GM23338 (cell line): ENCODE measurements at regions not wholly inside any gene's neighbourhood (a gene's known extent, or its start where the extent isn't known, plus 50 kb on each side); places are given as distances from the start of the nearest gene placed in this dataset.

Source experiments
- ATAC-seq: fragments of 200-7000 bp; cut with Tn5 transposase; 3 replicates; pipeline ENCODE4 v1.9.1; 2020
- DNase-seq: peaks from one replicate; pipeline ENCODE4 v3.0.0-alpha.2; 2015; ENCODE audit warnings: low spot score
- H2AFZ ChIP-seq: fragments of 200-600 bp; sonication (generic); 2 replicates; pipeline ENCODE4 v1.8.0; 2016; ENCODE audit warnings: antibody characterized with exemption, mild to moderate bottlenecking, moderate library complexity
- H3F3A ChIP-seq: fragments of 200-600 bp; sonication (generic); replicated peaks from 2 replicates; pipeline ENCODE4 v1.8.0; 2017; ENCODE audit warnings: antibody characterized with exemption, mixed run types, low read depth
- H3K27ac ChIP-seq: fragments of 200-600 bp; sonication (generic); 2 replicates; pipeline ENCODE4 v1.6.1; 2016; ENCODE audit warnings: low read depth
- H3K27me3 ChIP-seq: fragments of 200-600 bp; sonication (generic); 2 replicates; pipeline ENCODE4 v1.8.0; 2016; ENCODE audit warnings: mild to moderate bottlenecking, mixed run types, moderate library complexity; ENCODE audit not compliant: insufficient read depth
- H3K36me3 ChIP-seq: fragments of 200-600 bp; sonication (generic); 2 replicates; pipeline ENCODE4 v1.8.0; 2016; ENCODE audit warnings: mild to moderate bottlenecking; ENCODE audit not compliant: insufficient read depth
- H3K4me1 ChIP-seq: fragments of 200-600 bp; sonication (generic); 2 replicates; pipeline ENCODE4 v1.8.0; 2016; ENCODE audit warnings: mild to moderate bottlenecking, moderate library complexity; ENCODE audit not compliant: insufficient read depth
- H3K4me2 ChIP-seq: fragments of 200-600 bp; sonication (generic); 2 replicates; pipeline ENCODE4 v1.7.1; 2017; ENCODE audit warnings: mixed run types
- H3K4me3 ChIP-seq: fragments of 200-600 bp; sonication (generic); 2 replicates; pipeline ENCODE4 v1.6.1; 2016; ENCODE audit warnings: mixed run types
- H3K79me2 ChIP-seq: fragments of 200-600 bp; sonication (generic); replicated peaks from 2 replicates; pipeline ENCODE4 v1.8.0; 2017; ENCODE audit warnings: mild to moderate bottlenecking; ENCODE audit not compliant: insufficient read depth
- H3K9me2 ChIP-seq: fragments of 200-600 bp; sonication (generic); 2 replicates; pipeline ENCODE4 v1.8.0; 2017; ENCODE audit not compliant: insufficient read depth
- H4K20me1 ChIP-seq: fragments of 200-600 bp; sonication (generic); replicated peaks from 2 replicates; pipeline ENCODE4 v1.8.0; 2017; ENCODE audit warnings: mild to moderate bottlenecking; ENCODE audit not compliant: insufficient read depth
- H3K27ac Mint-ChIP-seq: 2 replicates; pipeline ENCODE4 v1.8.0; 2020; ENCODE audit warnings: inconsistent platforms, mild to moderate bottlenecking, moderate library complexity, mixed read lengths
- H3K27me3 Mint-ChIP-seq: 3 replicates; pipeline ENCODE4 v1.8.0; 2022; ENCODE audit warnings: low read depth, mild to moderate bottlenecking, moderate library complexity, mixed read lengths, inconsistent platforms; ENCODE audit not compliant: insufficient read depth, poor library complexity
- H3K36me3 Mint-ChIP-seq: 3 replicates; pipeline ENCODE4 v1.8.0; 2021; ENCODE audit warnings: low read depth, mild to moderate bottlenecking, inconsistent platforms, moderate library complexity, mixed read lengths
- H3K4me1 Mint-ChIP-seq: 3 replicates; pipeline ENCODE4 v1.8.0; 2020; ENCODE audit warnings: mild to moderate bottlenecking, inconsistent platforms, mixed read lengths
- H3K4me3 Mint-ChIP-seq: 3 replicates; pipeline ENCODE4 v1.8.0; 2021; ENCODE audit warnings: moderate library complexity, mild to moderate bottlenecking, inconsistent platforms, mixed read lengths
- H3K9me3 Mint-ChIP-seq: 3 replicates; pipeline ENCODE4 v1.8.0; 2020; ENCODE audit warnings: moderate library complexity, mild to moderate bottlenecking, inconsistent platforms, mixed read lengths
- CTCF ChIP-seq, 2 experiments: fragments of 200-600 bp in 1 of 2; sonication (generic) in 1 of 2; conservative IDR thresholded peaks; 2 replicates each; pipeline versions ENCODE4 v1.5.1 to v1.6.1; 2016 to 2017; ENCODE audit warnings: antibody characterized with exemption in 2 of 2, low read depth in 2 of 2, mild to moderate bottlenecking in 2 of 2, moderate library complexity in 1 of 2
- EZH2 ChIP-seq: fragments of 200-600 bp; sonication (generic); IDR thresholded peaks from one replicate; pipeline ENCODE4 v1.8.0; 2017; ENCODE audit warnings: antibody characterized with exemption, mild to moderate bottlenecking, low read depth; ENCODE audit not compliant: unreplicated experiment
- EZH2phosphoT487 ChIP-seq: fragments of 200-600 bp; sonication (generic); IDR thresholded peaks from one replicate; pipeline ENCODE4 v1.8.1; 2018; ENCODE audit warnings: antibody characterized with exemption; ENCODE audit not compliant: unreplicated experiment
- NANOG ChIP-seq: IDR thresholded peaks from 2 replicates; pipeline ENCODE4 v1.6.1; 2016; ENCODE audit warnings: antibody characterized with exemption, borderline replicate concordance
- POLR2AphosphoS5 ChIP-seq: IDR thresholded peaks from 2 replicates; pipeline ENCODE4 v1.6.1; 2016; ENCODE audit warnings: antibody characterized with exemption, low read depth
- STAT1 ChIP-seq: IDR thresholded peaks from one replicate; pipeline ENCODE4 v1.6.1; 2016; ENCODE audit warnings: antibody characterized with exemption; ENCODE audit not compliant: unreplicated experiment
- ZNF114 ChIP-seq: fragments of 250-450 bp; sonication (Bioruptor Pico); IDR thresholded peaks from 2 replicates; pipeline ENCODE4 v1.5.0; 2020; ENCODE audit warnings: mild to moderate bottlenecking, moderate library complexity
- TF ChIP-seq, protein P1 (sequence below): IDR thresholded peaks from one replicate; pipeline ENCODE4 v1.6.1; 2018; ENCODE audit warnings: antibody characterized with exemption; ENCODE audit not compliant: unreplicated experiment
- TF ChIP-seq, protein P2 (sequence below): IDR thresholded peaks from 2 replicates; pipeline ENCODE4 v1.6.1; 2016; ENCODE audit warnings: antibody characterized with exemption
- TF ChIP-seq, protein P3 (sequence below): fragments of 250-450 bp; sonication (Bioruptor Pico); IDR thresholded peaks from 2 replicates; pipeline ENCODE4 v1.5.0; 2020; ENCODE audit warnings: mild to moderate bottlenecking, moderate library complexity

DNA sequence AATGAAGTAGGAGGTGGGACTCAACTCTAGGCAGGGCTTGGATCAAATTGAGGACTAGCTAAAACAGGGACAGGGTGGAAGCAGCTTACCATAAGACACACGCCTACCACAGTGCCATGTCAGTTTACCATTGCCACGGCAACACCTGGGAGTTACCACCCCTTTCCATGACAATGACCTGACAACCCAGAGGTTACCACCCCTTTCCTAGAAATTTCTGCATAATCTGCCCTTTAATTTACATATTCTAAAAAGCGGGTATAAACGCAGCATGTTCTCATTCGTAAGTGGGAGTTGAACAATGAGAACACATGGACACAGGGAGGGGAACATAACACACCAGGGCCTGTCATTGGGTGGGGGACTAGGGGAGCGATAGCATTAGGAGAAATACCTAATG lies 72.7 kb downstream of the GCC1 start (continued):
- TF ChIP-seq, protein P1, sequence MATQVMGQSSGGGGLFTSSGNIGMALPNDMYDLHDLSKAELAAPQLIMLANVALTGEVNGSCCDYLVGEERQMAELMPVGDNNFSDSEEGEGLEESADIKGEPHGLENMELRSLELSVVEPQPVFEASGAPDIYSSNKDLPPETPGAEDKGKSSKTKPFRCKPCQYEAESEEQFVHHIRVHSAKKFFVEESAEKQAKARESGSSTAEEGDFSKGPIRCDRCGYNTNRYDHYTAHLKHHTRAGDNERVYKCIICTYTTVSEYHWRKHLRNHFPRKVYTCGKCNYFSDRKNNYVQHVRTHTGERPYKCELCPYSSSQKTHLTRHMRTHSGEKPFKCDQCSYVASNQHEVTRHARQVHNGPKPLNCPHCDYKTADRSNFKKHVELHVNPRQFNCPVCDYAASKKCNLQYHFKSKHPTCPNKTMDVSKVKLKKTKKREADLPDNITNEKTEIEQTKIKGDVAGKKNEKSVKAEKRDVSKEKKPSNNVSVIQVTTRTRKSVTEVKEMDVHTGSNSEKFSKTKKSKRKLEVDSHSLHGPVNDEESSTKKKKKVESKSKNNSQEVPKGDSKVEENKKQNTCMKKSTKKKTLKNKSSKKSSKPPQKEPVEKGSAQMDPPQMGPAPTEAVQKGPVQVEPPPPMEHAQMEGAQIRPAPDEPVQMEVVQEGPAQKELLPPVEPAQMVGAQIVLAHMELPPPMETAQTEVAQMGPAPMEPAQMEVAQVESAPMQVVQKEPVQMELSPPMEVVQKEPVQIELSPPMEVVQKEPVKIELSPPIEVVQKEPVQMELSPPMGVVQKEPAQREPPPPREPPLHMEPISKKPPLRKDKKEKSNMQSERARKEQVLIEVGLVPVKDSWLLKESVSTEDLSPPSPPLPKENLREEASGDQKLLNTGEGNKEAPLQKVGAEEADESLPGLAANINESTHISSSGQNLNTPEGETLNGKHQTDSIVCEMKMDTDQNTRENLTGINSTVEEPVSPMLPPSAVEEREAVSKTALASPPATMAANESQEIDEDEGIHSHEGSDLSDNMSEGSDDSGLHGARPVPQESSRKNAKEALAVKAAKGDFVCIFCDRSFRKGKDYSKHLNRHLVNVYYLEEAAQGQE: no peak
- TF ChIP-seq EZH2phosphoT487: no peak
- TF ChIP-seq, protein P2, sequence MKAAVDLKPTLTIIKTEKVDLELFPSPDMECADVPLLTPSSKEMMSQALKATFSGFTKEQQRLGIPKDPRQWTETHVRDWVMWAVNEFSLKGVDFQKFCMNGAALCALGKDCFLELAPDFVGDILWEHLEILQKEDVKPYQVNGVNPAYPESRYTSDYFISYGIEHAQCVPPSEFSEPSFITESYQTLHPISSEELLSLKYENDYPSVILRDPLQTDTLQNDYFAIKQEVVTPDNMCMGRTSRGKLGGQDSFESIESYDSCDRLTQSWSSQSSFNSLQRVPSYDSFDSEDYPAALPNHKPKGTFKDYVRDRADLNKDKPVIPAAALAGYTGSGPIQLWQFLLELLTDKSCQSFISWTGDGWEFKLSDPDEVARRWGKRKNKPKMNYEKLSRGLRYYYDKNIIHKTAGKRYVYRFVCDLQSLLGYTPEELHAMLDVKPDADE: no peak
- TF ChIP-seq STAT1: no peak
- TF ChIP-seq NANOG: no peak
- TF ChIP-seq EZH2: no peak

- peaks cover 3% of the 10 kb centered on the region for H3K27me3 Mint-ChIP-seq
- no peaks in the 10 kb centered on the region for H4K20me1 ChIP-seq
- no peak overlapping the region for H2AFZ ChIP-seq
- no peak overlapping the region for H3K27ac ChIP-seq
- H3K4me1 Mint-ChIP-seq: no peaks in the 10 kb centered on the region
- peak; percentile 95 for ATAC-seq
- no peaks in the 10 kb centered on the region; the same call in 2 of the 3 replicates for H3K9me3 Mint-ChIP-seq
- H3K4me3 Mint-ChIP-seq: no peak overlapping the region
- H3K9me2 ChIP-seq: no peaks in the 10 kb centered on the region; the same call in 1 of the 2 replicates
- no peak overlapping the region for H3K4me3 ChIP-seq
- no peak overlapping the region for H3K27ac Mint-ChIP-seq
- peak; percentile 82 for DNase-seq
- no peaks in the 10 kb centered on the region for H3K79me2 ChIP-seq
- H3F3A ChIP-seq: no peaks in the 10 kb centered on the region
- H3K36me3 ChIP-seq: no peaks in the 10 kb centered on the region
- TF ChIP-seq, protein P3, sequence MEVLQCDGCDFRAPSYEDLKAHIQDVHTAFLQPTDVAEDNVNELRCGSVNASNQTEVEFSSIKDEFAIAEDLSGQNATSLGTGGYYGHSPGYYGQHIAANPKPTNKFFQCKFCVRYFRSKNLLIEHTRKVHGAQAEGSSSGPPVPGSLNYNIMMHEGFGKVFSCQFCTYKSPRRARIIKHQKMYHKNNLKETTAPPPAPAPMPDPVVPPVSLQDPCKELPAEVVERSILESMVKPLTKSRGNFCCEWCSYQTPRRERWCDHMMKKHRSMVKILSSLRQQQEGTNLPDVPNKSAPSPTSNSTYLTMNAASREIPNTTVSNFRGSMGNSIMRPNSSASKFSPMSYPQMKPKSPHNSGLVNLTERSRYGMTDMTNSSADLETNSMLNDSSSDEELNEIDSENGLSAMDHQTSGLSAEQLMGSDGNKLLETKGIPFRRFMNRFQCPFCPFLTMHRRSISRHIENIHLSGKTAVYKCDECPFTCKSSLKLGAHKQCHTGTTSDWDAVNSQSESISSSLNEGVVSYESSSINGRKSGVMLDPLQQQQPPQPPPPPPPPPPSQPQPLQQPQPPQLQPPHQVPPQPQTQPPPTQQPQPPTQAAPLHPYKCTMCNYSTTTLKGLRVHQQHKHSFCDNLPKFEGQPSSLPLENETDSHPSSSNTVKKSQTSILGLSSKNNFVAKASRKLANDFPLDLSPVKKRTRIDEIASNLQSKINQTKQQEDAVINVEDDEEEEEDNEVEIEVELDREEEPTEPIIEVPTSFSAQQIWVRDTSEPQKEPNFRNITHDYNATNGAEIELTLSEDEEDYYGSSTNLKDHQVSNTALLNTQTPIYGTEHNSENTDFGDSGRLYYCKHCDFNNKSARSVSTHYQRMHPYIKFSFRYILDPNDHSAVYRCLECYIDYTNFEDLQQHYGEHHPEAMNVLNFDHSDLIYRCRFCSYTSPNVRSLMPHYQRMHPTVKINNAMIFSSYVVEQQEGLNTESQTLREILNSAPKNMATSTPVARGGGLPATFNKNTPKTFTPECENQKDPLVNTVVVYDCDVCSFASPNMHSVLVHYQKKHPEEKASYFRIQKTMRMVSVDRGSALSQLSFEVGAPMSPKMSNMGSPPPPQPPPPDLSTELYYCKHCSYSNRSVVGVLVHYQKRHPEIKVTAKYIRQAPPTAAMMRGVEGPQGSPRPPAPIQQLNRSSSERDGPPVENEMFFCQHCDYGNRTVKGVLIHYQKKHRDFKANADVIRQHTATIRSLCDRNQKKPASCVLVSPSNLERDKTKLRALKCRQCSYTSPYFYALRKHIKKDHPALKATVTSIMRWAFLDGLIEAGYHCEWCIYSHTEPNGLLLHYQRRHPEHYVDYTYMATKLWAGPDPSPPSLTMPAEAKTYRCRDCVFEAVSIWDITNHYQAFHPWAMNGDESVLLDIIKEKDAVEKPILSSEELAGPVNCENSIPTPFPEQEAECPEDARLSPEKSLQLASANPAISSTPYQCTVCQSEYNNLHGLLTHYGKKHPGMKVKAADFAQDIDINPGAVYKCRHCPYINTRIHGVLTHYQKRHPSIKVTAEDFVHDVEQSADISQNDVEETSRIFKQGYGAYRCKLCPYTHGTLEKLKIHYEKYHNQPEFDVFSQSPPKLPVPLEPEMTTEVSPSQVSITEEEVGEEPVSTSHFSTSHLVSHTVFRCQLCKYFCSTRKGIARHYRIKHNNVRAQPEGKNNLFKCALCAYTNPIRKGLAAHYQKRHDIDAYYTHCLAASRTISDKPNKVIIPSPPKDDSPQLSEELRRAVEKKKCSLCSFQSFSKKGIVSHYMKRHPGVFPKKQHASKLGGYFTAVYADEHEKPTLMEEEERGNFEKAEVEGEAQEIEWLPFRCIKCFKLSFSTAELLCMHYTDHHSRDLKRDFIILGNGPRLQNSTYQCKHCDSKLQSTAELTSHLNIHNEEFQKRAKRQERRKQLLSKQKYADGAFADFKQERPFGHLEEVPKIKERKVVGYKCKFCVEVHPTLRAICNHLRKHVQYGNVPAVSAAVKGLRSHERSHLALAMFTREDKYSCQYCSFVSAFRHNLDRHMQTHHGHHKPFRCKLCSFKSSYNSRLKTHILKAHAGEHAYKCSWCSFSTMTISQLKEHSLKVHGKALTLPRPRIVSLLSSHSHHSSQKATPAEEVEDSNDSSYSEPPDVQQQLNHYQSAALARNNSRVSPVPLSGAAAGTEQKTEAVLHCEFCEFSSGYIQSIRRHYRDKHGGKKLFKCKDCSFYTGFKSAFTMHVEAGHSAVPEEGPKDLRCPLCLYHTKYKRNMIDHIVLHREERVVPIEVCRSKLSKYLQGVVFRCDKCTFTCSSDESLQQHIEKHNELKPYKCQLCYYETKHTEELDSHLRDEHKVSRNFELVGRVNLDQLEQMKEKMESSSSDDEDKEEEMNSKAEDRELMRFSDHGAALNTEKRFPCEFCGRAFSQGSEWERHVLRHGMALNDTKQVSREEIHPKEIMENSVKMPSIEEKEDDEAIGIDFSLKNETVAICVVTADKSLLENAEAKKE: peak; percentile 97
- TF ChIP-seq CTCF (conservative IDR thresholded peaks at IDR 0.05; ENCODE audit: low read depth in 2 of 2) (peak; percentile 89 to 92), ZNF114 (CRISPR knock-in tag) (peak; percentile 78; the same call in 1 of the 2 replicates), POLR2AphosphoS5 (no peak), NANOG (no peak)
- no peaks in the 10 kb centered on the region for H3K36me3 Mint-ChIP-seq
- no peak overlapping the region for H3K4me2 ChIP-seq
- no peaks in the 10 kb centered on the region for H3K27me3 ChIP-seq
- H3K4me1 ChIP-seq: no peaks in the 10 kb centered on the region
These were observed 80.7 kb downstream of the GCC1 start for GRCh38 chr7:127504715-127505114.
